A673 (cell line): ENCODE measurements at regions not wholly inside any gene's neighbourhood (a gene's known extent, or its start where the extent isn't known, plus 50 kb on each side); places are given as distances from the start of the nearest gene placed in this dataset.
"Not testable (repeated sequence)": the region's sequence is repeated elsewhere in the genome, so short reads cannot be mapped to it uniquely, and the experiment has no call there.

Source experiments
- BruUV-seq: library from RNA; stranded (reverse); fragments of 400-500 nt; replicated peaks from 2 replicates; lab custom pipeline; 2021; lab: Mats Ljungman, UMichigan
- CTCF ChIA-PET: fragments of 300-600 bp; sonication (Branson Sonifier 250); formaldehyde crosslinking; loops from one replicate; lab custom pipeline; 2022; ENCODE audit warnings: antibody characterized with exemption; lab: Charles Lee
- POLR2A ChIA-PET: fragments of 300-600 bp; sonication (Branson Sonifier 250); formaldehyde crosslinking; loops from one replicate; lab custom pipeline; 2022; ENCODE audit warnings: antibody characterized with exemption; ENCODE audit not compliant: low non-redundant PET; lab: Charles Lee
- DNase-seq: peaks from one replicate; pipeline ENCODE4 v3.0.0-alpha.2; 2015; ENCODE audit warnings: low spot score
- H3K27ac ChIP-seq: fragments of 200-600 bp; sonication (generic); 2 replicates; pipeline ENCODE4 v1.5.1; 2016; ENCODE audit warnings: mixed run types, low read depth, mild to moderate bottlenecking, mixed read lengths, antibody characterized with exemption, low read length; ENCODE audit not compliant: poor library complexity, severe bottlenecking
- H3K27me3 ChIP-seq: fragments of 200-600 bp; sonication (generic); replicated peaks from 2 replicates; pipeline ENCODE4 v1.6.1; 2017; ENCODE audit warnings: mixed run types, low read depth, mild to moderate bottlenecking, mixed read lengths, antibody characterized with exemption, low read length; ENCODE audit not compliant: insufficient read depth, poor library complexity
- H3K36me3 ChIP-seq: fragments of 200-600 bp; sonication (generic); 2 replicates; pipeline ENCODE4 v1.6.1; 2016; ENCODE audit warnings: mixed run types, mild to moderate bottlenecking, mixed read lengths, antibody characterized with exemption, low read length; ENCODE audit not compliant: insufficient read depth, poor library complexity, severe bottlenecking
- H3K4me1 ChIP-seq: fragments of 200-600 bp; sonication (generic); 2 replicates; pipeline ENCODE4 v1.6.1; 2017; ENCODE audit warnings: mixed run types, mild to moderate bottlenecking, mixed read lengths, antibody characterized with exemption, low read length; ENCODE audit not compliant: insufficient read depth, poor library complexity, severe bottlenecking
- H3K4me3 ChIP-seq: fragments of 200-600 bp; sonication (generic); 2 replicates; pipeline ENCODE4 v1.5.1; 2016; ENCODE audit warnings: low read depth, mixed run types, mild to moderate bottlenecking, mixed read lengths, low read length; ENCODE audit not compliant: poor library complexity, severe bottlenecking
- H3K9me3 ChIP-seq: fragments of 200-600 bp; sonication (generic); 2 replicates; pipeline ENCODE4 v1.6.1; 2016; ENCODE audit warnings: mixed run types, low read depth, mild to moderate bottlenecking, mixed read lengths, antibody characterized with exemption, low read length; ENCODE audit not compliant: poor library complexity, severe bottlenecking
- EZH2 ChIP-seq: fragments of 200-600 bp; sonication (generic); IDR thresholded peaks from 2 replicates; pipeline ENCODE4 v1.6.1; 2017; ENCODE audit warnings: borderline replicate concordance, low read depth, mild to moderate bottlenecking, mixed read lengths, antibody characterized with exemption, low read length; ENCODE audit not compliant: poor library complexity, severe bottlenecking
- intact Hi-C: fragments of 100-400 bp; cut with micrococcal nuclease; formaldehyde crosslinking; loops from one replicate; pipeline ENCODE4 v1.10.0; 2022; ENCODE audit not compliant: unreplicated experiment
- TF ChIP-seq, protein P1 (sequence below): fragments of 300-800, 200-600 bp; sonication (generic); conservative IDR thresholded peaks from 2 replicates; pipeline ENCODE4 v1.5.1; 2017; ENCODE audit warnings: low read depth, mild to moderate bottlenecking, antibody characterized with exemption, low read length, moderate library complexity, mixed read lengths

- intact Hi-C loops, result no loop called here
- no peaks in the 10 kb centered on the region for H3K4me1 ChIP-seq
- no peak overlapping the region for H3K27ac ChIP-seq
- H3K27me3 ChIP-seq, result no peaks in the 10 kb centered on the region
- H3K36me3 ChIP-seq, result no peaks in the 10 kb centered on the region
- CTCF ChIA-PET, result no interaction called here
- no TSS peak for BruUV-seq
- no peak for DNase-seq
- no peak overlapping the region for H3K4me3 ChIP-seq
- POLR2A ChIA-PET, result no interaction called here
- H3K9me3 ChIP-seq, result no peaks in the 10 kb centered on the region
- TF ChIP-seq, protein P1, sequence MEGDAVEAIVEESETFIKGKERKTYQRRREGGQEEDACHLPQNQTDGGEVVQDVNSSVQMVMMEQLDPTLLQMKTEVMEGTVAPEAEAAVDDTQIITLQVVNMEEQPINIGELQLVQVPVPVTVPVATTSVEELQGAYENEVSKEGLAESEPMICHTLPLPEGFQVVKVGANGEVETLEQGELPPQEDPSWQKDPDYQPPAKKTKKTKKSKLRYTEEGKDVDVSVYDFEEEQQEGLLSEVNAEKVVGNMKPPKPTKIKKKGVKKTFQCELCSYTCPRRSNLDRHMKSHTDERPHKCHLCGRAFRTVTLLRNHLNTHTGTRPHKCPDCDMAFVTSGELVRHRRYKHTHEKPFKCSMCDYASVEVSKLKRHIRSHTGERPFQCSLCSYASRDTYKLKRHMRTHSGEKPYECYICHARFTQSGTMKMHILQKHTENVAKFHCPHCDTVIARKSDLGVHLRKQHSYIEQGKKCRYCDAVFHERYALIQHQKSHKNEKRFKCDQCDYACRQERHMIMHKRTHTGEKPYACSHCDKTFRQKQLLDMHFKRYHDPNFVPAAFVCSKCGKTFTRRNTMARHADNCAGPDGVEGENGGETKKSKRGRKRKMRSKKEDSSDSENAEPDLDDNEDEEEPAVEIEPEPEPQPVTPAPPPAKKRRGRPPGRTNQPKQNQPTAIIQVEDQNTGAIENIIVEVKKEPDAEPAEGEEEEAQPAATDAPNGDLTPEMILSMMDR, result no peak
- TF ChIP-seq EZH2, result no peak
These were observed 182.2 kb downstream of the NRP2 start for GRCh38 chr2:205864491-205864890.

DNA sequence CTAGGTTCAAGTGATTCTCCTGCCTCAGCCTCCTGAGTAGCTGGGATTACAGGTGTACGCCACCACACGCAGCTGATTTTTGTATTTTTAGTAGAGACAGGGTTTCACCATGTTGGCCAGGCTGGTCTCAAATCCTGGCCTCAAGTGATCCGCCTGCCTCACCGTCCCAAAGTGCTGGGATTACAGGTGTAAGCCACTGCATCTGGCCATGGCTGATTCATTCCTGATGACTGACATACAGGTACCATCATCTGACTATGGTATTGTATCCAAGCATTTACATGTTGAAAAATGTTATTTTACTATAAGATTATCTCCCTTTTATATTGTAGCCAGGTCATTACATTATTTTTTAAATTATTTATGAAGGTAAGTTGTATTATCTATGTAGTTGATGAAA, 180.5 kb downstream of the NRP2 start:
- H3K9me3 ChIP-seq, H3K4me1 ChIP-seq, DNase-seq, BruUV-seq, H3K27me3 ChIP-seq, H3K36me3 ChIP-seq, H3K4me3 ChIP-seq, POLR2A ChIA-PET, H3K27ac ChIP-seq, CTCF ChIA-PET, intact Hi-C loops: not testable (repeated sequence)

DNA sequence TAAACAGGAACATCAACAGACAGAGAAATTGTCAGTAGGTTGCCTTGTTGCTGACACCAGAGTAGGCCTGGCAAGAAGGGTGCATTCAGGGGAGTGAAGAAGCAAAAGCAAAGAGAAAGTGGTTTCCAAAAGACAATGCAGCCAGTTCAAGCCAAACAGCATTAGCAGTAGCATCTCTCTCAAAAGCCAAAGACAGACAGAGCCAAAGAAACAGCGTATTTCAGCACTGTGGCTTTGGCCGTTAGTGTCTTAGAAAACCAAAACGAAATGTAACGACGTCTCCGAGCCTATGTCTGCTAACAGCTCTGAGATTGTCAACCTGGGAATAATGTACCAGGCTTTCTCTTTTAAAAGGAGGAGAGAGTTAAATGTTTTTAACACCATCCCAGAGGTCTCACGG, 178.6 kb downstream of the NRP2 start:
- BruUV-seq, result no TSS peak

DNA sequence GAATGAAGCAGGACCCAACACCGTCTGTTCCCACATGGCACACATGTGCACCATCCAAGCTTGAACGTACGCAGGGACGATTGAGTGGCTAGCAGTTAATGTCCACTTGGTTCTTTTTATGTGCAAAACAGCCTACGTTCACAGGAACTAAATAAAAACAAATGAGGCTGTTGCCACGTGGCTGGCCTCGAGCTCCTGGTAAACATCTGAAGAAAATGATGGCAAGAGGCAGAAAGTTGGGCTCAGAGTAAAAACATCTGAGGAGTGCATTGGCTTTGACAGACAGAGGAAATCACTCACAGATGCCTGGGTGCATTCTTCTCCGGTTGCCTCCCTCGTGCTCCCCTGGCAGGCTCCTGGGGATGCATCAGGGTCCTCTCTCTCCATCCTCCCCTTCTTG, 177.9 kb downstream of the NRP2 start:
- POLR2A ChIA-PET, result no interaction called here
- no peaks in the 10 kb centered on the region for H3K36me3 ChIP-seq
- no peak for TF ChIP-seq EZH2
- TF ChIP-seq, protein P1, result no peak
- CTCF ChIA-PET, result no interaction called here
- no peak overlapping the region for H3K4me3 ChIP-seq
- no peaks in the 10 kb centered on the region for H3K9me3 ChIP-seq
- no TSS peak for BruUV-seq
- no peak for DNase-seq
- no peak overlapping the region for H3K27ac ChIP-seq
- no peaks in the 10 kb centered on the region for H3K4me1 ChIP-seq
- intact Hi-C loops, result no loop called here
- H3K27me3 ChIP-seq, result no peaks in the 10 kb centered on the region

More for the DNA sequence above, 178.6 kb downstream of the NRP2 start:
- intact Hi-C loops, result no loop called here
- Histone ChIP-seq H3K36me3 (no peaks in the 10 kb centered on the region), H3K4me1 (no peaks in the 10 kb centered on the region), H3K27me3 (no peaks in the 10 kb centered on the region), H3K27ac (no peak overlapping the region), H3K9me3 (no peaks in the 10 kb centered on the region), H3K4me3 (no peak overlapping the region)
- ChIA-PET POLR2A (no interaction called here), CTCF (no interaction called here)
- TF ChIP-seq EZH2, result no peak
- TF ChIP-seq, protein P1, result no peak
- no peak for DNase-seq
